CD4-positive, CD25-positive, alpha-beta regulatory T cell (primary cell): ENCODE measurements at regions not wholly inside any gene's neighbourhood (a gene's known extent, or its start where the extent isn't known, plus 50 kb on each side); places are given as distances from the start of the nearest gene placed in this dataset.

ENCODE experiments used
- ATAC-seq, 2 donors: fragments of 150-1000 bp; cut with Tn5 transposase; one replicate each; pipeline ENCODE4 v1.10.0; 2021; ENCODE audit warnings: low read depth in 2 of 2, moderate number of reproducible peaks in 2 of 2, moderate library complexity in 1 of 2
- DNase-seq, 3 donors: peaks; one replicate each; pipeline versions ENCODE4 v3.0.0 to v3.0.0-alpha.2; 2012 to 2022; ENCODE audit warnings: mixed read lengths in 1 of 3
- H3K27ac ChIP-seq: one replicate; pipeline ENCODE4 v1.7.0; 2013; ENCODE audit warnings: mild to moderate bottlenecking, low read length; ENCODE audit not compliant: insufficient read depth, poor library complexity, severe bottlenecking
- H3K27me3 ChIP-seq: one replicate; pipeline ENCODE4 v1.7.0; 2013; ENCODE audit warnings: low read length; ENCODE audit not compliant: control insufficient read depth, insufficient read depth
- H3K36me3 ChIP-seq: one replicate; pipeline ENCODE4 v1.7.0; 2013; ENCODE audit warnings: mild to moderate bottlenecking, low read length, moderate library complexity; ENCODE audit not compliant: control insufficient read depth, insufficient read depth
- H3K4me1 ChIP-seq: 2 replicates; pipeline ENCODE4 v1.7.0; 2013; ENCODE audit warnings: mild to moderate bottlenecking, low read length; ENCODE audit not compliant: insufficient read depth, control insufficient read depth, poor library complexity, severe bottlenecking
- H3K4me3 ChIP-seq: one replicate; pipeline ENCODE4 v1.7.0; 2013; ENCODE audit warnings: low read depth, mild to moderate bottlenecking, low read length, moderate library complexity
- H3K9me3 ChIP-seq, 2 experiments: 1 replicate in 1 of 2; 2 replicates in 1 of 2; pipeline ENCODE4 v1.7.0; 2013; ENCODE audit warnings: low read length in 2 of 2, mild to moderate bottlenecking in 1 of 2, moderate library complexity in 1 of 2; ENCODE audit not compliant: control insufficient read depth in 2 of 2
- H3K27ac Mint-ChIP-seq, 3 donors: one replicate each; pipeline ENCODE4 v1.8.0; 2020 to 2022; ENCODE audit warnings: mild to moderate bottlenecking in 3 of 3, mixed read lengths in 3 of 3, moderate library complexity in 2 of 3
- H3K27me3 Mint-ChIP-seq: one replicate; pipeline ENCODE4 v1.8.0; 2022; ENCODE audit warnings: mild to moderate bottlenecking, mixed read lengths
- H3K36me3 Mint-ChIP-seq: one replicate; pipeline ENCODE4 v1.8.0; 2020; ENCODE audit warnings: mixed read lengths
- H3K4me1 Mint-ChIP-seq, 4 donors: one replicate each; pipeline ENCODE4 v1.8.0; 2020 to 2022; ENCODE audit warnings: mixed read lengths in 4 of 4, mild to moderate bottlenecking in 1 of 4
- H3K4me3 Mint-ChIP-seq, 4 donors: one replicate each; pipeline ENCODE4 v1.8.0; 2020 to 2022; ENCODE audit warnings: mild to moderate bottlenecking in 4 of 4, mixed read lengths in 4 of 4, moderate library complexity in 3 of 4
- H3K9me3 Mint-ChIP-seq, 7 donors: one replicate each; pipeline ENCODE4 v1.8.0; 2020 to 2022; ENCODE audit warnings: mixed read lengths in 7 of 7, mild to moderate bottlenecking in 3 of 7, moderate library complexity in 2 of 7

DNA sequence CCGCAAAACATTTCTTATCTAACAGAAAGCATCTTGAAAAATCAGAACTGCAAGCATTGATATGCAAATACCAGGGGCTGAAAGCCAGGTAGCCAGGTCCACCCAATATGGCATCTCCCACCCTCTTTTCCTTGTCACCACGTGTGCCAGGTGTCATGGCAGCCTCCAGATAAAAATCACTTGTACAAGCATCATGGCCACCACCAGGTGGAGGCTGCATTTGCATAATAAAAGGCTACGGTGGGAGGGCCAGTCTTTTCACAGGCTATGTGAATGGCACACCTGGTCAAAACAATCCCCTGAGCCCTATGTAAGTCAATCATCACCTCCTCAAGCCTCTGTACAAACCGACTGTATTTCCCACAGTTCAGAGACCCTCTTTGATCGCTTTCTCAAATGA, 1233.1 kb upstream of the ALCAM start:
- H3K4me1 Mint-ChIP-seq: no peaks in the 10 kb centered on the region
- Histone ChIP-seq H3K27me3 (no peaks in the 10 kb centered on the region), H3K4me1 (no peaks in the 10 kb centered on the region), H3K9me3 (peaks cover 0 to 2% of the 10 kb centered on the region in 2 experiments), H3K27ac (no peak overlapping the region), H3K4me3 (no peak overlapping the region), H3K36me3 (no peaks in the 10 kb centered on the region)
- DNase-seq (no peak), ATAC-seq (no peak)
- no peak overlapping the region for H3K4me3 Mint-ChIP-seq
- no peak overlapping the region for H3K27ac Mint-ChIP-seq
- H3K36me3 Mint-ChIP-seq: no peaks in the 10 kb centered on the region
- no peaks in the 10 kb centered on the region for H3K27me3 Mint-ChIP-seq
- peaks cover 0 to 17% (median 7%) of the 10 kb centered on the region in 7 donors for H3K9me3 Mint-ChIP-seq

DNA sequence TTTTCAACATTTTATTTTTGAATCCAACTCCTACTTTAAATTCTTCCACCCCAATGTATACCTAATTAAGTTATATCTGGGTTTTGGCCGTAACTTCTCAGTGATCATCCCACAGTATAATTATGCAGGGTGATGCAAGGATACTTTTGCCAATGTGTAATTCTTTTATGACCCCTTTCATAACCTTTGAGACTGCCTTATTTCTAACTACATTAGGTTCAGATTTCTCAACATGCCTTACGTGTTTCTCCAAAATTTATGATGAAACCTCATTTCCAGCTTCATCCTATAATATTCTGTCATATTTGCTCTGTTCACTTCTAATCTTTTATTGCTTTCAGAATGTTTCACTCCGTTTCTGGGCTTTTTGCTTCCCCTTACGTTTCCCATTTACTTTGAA, 1229.6 kb upstream of the ALCAM start:
- H3K27me3 Mint-ChIP-seq: no peaks in the 10 kb centered on the region
- Histone ChIP-seq H3K9me3 (no peaks in the 10 kb centered on the region), H3K4me1 (no peaks in the 10 kb centered on the region), H3K36me3 (no peaks in the 10 kb centered on the region), H3K27ac (no peak overlapping the region), H3K27me3 (no peaks in the 10 kb centered on the region), H3K4me3 (no peak overlapping the region)
- no peaks in the 10 kb centered on the region for H3K4me1 Mint-ChIP-seq
- no peak for ATAC-seq
- H3K36me3 Mint-ChIP-seq: no peaks in the 10 kb centered on the region
- no peak for DNase-seq
- no peak overlapping the region for H3K4me3 Mint-ChIP-seq
- H3K9me3 Mint-ChIP-seq: peaks cover 0 to 5% (median 1%) of the 10 kb centered on the region in 7 donors
- no peak overlapping the region for H3K27ac Mint-ChIP-seq

DNA sequence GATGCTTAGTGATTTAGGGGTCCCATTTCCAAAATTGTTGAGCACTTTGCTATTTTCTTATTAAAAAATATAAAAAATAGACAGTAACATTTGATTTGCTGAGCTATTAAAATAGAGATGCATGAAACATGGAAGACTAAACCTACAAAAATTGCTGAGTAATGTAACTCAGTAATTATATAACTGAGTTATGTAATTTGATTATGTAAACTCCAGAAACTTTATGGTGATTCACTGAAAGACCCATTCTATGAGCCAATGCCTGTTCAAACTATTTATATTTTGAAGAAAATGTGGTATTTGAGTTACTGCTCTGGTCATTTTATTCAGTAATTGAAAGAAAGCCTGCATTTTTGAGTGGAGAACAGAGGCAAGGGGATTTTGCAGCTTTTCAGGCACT, 1221.5 kb upstream of the ALCAM start:
- Histone ChIP-seq H3K27me3 (no peaks in the 10 kb centered on the region), H3K36me3 (no peaks in the 10 kb centered on the region), H3K9me3 (no peaks in the 10 kb centered on the region), H3K4me1 (no peaks in the 10 kb centered on the region), H3K4me3 (no peak overlapping the region), H3K27ac (no peak overlapping the region)
- Mint-ChIP-seq H3K36me3 (no peaks in the 10 kb centered on the region), H3K27ac (no peak overlapping the region), H3K4me1 (no peaks in the 10 kb centered on the region), H3K4me3 (no peak overlapping the region), H3K9me3 (peaks cover 0 to 12% (median 2%) of the 10 kb centered on the region in 7 donors), H3K27me3 (no peaks in the 10 kb centered on the region)
- ATAC-seq: no peak
- DNase-seq: no peak

DNA sequence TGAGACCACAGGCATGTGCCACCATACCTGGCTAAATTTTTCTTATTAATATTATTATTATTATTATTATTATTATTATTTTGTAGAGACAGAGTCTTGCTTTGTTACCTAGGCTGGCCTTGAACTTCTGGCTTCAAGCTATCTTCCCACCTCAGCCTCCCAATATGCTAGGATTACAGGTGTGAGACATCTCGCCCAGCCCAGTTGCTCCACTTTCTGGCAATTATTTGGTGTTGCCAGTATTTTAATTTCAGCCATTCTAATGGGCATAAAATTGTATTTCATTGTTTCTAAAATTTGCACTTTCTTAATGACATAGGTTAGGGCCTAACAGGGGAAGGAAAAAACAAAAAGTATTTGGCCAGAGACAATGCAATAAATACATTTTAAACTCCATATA, 1217.6 kb upstream of the ALCAM start:
- no peak for DNase-seq
- H3K4me1 Mint-ChIP-seq: no peaks in the 10 kb centered on the region
- no peak overlapping the region for H3K4me3 Mint-ChIP-seq
- Histone ChIP-seq H3K9me3 (no peaks in the 10 kb centered on the region), H3K4me1 (no peaks in the 10 kb centered on the region), H3K36me3 (no peaks in the 10 kb centered on the region), H3K4me3 (no peak overlapping the region), H3K27ac (no peak overlapping the region), H3K27me3 (no peaks in the 10 kb centered on the region)
- no peak overlapping the region for H3K27ac Mint-ChIP-seq
- no peaks in the 10 kb centered on the region for H3K27me3 Mint-ChIP-seq
- no peak for ATAC-seq
- H3K36me3 Mint-ChIP-seq: no peaks in the 10 kb centered on the region
- H3K9me3 Mint-ChIP-seq: peaks cover 0 to 13% (median 2%) of the 10 kb centered on the region in 7 donors

DNA sequence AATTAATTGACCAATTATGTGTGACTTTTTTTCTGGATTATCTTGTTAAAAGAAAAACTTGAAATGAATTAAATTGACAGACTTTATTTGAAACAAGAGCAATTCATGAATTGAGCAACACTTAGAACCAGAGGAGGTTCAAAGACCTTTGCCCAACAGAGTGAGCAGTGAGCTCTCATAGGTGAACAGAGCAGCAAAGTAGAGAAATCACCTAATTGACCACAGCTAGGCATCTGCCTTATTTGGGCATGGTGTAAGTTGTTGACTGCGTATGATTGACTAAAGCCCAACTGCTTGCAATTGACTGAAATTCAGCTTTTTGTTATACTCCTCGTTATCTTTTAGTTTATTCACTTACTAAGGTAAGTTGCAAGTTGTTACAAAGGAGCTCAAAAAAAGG, 1216.0 kb upstream of the ALCAM start:
- H3K36me3 ChIP-seq: no peaks in the 10 kb centered on the region
- H3K4me3 ChIP-seq: no peak overlapping the region
- DNase-seq: no peak
- Mint-ChIP-seq H3K27ac (no peak overlapping the region), H3K36me3 (no peaks in the 10 kb centered on the region), H3K4me3 (no peak overlapping the region), H3K27me3 (no peaks in the 10 kb centered on the region), H3K9me3 (peaks cover 0 to 13% (median 2%) of the 10 kb centered on the region in 7 donors), H3K4me1 (no peaks in the 10 kb centered on the region)
- H3K27me3 ChIP-seq: no peaks in the 10 kb centered on the region
- no peaks in the 10 kb centered on the region for H3K9me3 ChIP-seq
- H3K4me1 ChIP-seq: no peaks in the 10 kb centered on the region
- ATAC-seq: no peak
- no peak overlapping the region for H3K27ac ChIP-seq

DNA sequence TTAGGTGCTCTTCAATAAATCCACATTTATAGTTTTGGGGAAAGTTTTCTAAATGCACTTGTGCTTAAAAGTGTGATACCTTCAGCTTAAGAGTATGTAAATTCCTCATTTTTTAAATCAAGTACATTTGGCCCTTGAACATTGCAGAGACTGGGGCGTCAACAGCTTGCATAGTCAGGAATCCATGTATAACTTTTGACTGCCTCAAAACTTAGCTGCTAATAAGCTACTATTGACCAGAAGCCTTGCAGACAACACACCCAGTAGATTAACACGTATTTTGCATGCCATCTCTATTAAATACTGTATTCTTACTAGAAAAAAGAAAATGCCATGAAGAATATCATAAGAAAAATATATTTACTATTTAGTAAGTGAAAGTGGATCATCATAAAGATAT, 1211.8 kb upstream of the ALCAM start:
- H3K27me3 Mint-ChIP-seq: no peaks in the 10 kb centered on the region
- H3K27ac ChIP-seq: no peak overlapping the region
- no peaks in the 10 kb centered on the region for H3K36me3 Mint-ChIP-seq
- H3K9me3 ChIP-seq: no peaks in the 10 kb centered on the region
- H3K36me3 ChIP-seq: no peaks in the 10 kb centered on the region
- ATAC-seq (no peak), DNase-seq (no peak)
- H3K4me3 ChIP-seq: no peak overlapping the region
- no peak overlapping the region for H3K27ac Mint-ChIP-seq
- H3K4me1 Mint-ChIP-seq: no peaks in the 10 kb centered on the region
- no peaks in the 10 kb centered on the region for H3K27me3 ChIP-seq
- H3K4me3 Mint-ChIP-seq: no peak overlapping the region
- H3K9me3 Mint-ChIP-seq: peaks cover 0 to 3% (median 0%) of the 10 kb centered on the region in 7 donors
- H3K4me1 ChIP-seq: no peaks in the 10 kb centered on the region

DNA sequence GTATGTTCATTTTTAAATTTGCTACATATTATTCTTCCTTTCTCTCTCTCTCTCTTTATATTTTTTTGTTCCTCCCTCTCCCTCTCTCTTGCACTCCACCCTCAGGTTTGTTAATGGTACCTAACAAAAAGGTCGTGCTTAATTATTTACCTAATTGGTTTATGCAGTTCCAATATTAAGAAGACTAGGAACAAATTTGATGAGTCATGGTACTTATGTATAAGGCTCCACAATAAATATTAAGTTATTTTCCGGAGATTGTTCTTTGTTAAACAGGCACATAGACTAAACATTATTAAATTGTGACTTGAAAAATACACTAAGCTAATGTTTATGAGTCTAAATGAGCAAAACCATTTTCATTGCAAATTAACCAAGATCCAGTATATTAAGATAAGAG, 1200.8 kb upstream of the ALCAM start:
- DNase-seq (no peak), ATAC-seq (no peak)

DNA sequence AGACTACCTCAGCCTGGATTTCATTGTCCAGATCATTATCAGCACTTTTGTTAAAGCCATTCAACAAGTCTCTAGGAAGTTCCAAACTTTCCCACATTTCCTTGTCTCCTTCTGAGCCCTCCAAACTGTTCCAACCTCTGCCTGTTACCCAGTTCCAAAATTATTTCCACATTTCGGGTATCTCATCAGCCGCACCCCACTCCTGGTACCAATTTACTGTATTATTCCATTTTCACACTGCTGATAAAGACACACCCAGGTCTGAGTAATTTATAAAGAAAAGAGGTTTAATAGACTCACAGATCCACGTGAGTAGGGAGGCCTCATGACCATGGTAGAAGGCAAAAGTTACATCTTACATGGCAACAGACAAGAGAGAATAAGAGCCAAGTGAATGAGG, 1198.3 kb upstream of the ALCAM start:
- Histone ChIP-seq H3K36me3 (no peaks in the 10 kb centered on the region), H3K27ac (no peak overlapping the region), H3K4me3 (no peak overlapping the region), H3K9me3 (peaks cover 0 to 11% of the 10 kb centered on the region in 2 experiments), H3K4me1 (no peaks in the 10 kb centered on the region), H3K27me3 (no peaks in the 10 kb centered on the region)
- Mint-ChIP-seq H3K9me3 (peaks cover 4 to 14% (median 7%) of the 10 kb centered on the region in 7 donors), H3K4me3 (no peak overlapping the region), H3K27me3 (no peaks in the 10 kb centered on the region), H3K27ac (no peak overlapping the region), H3K36me3 (no peaks in the 10 kb centered on the region), H3K4me1 (no peaks in the 10 kb centered on the region)
- ATAC-seq: no peak
- no peak for DNase-seq

More for the DNA sequence above, 1200.8 kb upstream of the ALCAM start:
- no peaks in the 10 kb centered on the region for H3K27me3 Mint-ChIP-seq
- H3K9me3 Mint-ChIP-seq: peaks cover 0 to 14% (median 7%) of the 10 kb centered on the region in 7 donors
- H3K4me1 ChIP-seq: no peaks in the 10 kb centered on the region
- no peaks in the 10 kb centered on the region for H3K36me3 ChIP-seq
- H3K4me3 ChIP-seq: no peak overlapping the region
- no peak overlapping the region for H3K27ac ChIP-seq
- no peak overlapping the region for H3K27ac Mint-ChIP-seq
- no peak overlapping the region for H3K4me3 Mint-ChIP-seq
- H3K36me3 Mint-ChIP-seq: no peaks in the 10 kb centered on the region
- no peaks in the 10 kb centered on the region for H3K27me3 ChIP-seq
- H3K4me1 Mint-ChIP-seq: no peaks in the 10 kb centered on the region
- H3K9me3 ChIP-seq: peaks cover 0 to 11% of the 10 kb centered on the region in 2 experiments
